IMR-90 (cell line): ENCODE measurements at regions not wholly inside any gene's neighbourhood (a gene's known extent, or its start where the extent isn't known, plus 50 kb on each side); places are given as distances from the start of the nearest gene placed in this dataset.
A peak's percentile ranks its signal among the peaks of the same experiment; 100 is the strongest.

Experiments
- ATAC-seq: fragments of 200-7000 bp; cut with Tn5 transposase; 2 replicates; pipeline ENCODE4 v1.9.1; 2020; ENCODE audit warnings: low read depth, mild to moderate bottlenecking, moderate library complexity
- BruUV-seq: library from RNA; stranded (reverse); fragments of 400-500 nt; replicated peaks from 2 replicates; lab custom pipeline; 2021; lab: Mats Ljungman, UMichigan
- CTCF ChIA-PET: fragments of 300-600 bp; formaldehyde crosslinking; extraction: SDS; loops from one replicate; lab custom pipeline; 2021; ENCODE audit warnings: antibody characterized with exemption; lab: Yijun Ruan, JAX
- POLR2A ChIA-PET: fragments of 300-600 bp; sonication (Branson Sonifier 250); formaldehyde crosslinking; loops from one replicate; lab custom pipeline; 2022; ENCODE audit warnings: antibody characterized with exemption; ENCODE audit not compliant: unreplicated experiment; lab: Charles Lee
- DNase-seq: peaks from one replicate; pipeline ENCODE4 v3.0.0; 2013
- H2AFZ ChIP-seq: replicated peaks from 2 replicates; pipeline ENCODE3; 2013; ENCODE audit warnings: low read length, mild to moderate bottlenecking; ENCODE audit not compliant: poor library complexity
- H2AK5ac ChIP-seq: 2 replicates; pipeline ENCODE4 v1.6.1; 2013; ENCODE audit warnings: low read depth, low read length, inconsistent platforms
- H2AK9ac ChIP-seq: replicated peaks from 2 replicates; pipeline ENCODE3; 2013; ENCODE audit warnings: mild to moderate bottlenecking, low read depth, low read length, moderate library complexity; ENCODE audit not compliant: poor library complexity
- H2BK120ac ChIP-seq: 2 replicates; pipeline ENCODE4 v1.6.1; 2013; ENCODE audit warnings: low read depth, low read length, inconsistent platforms
- H2BK15ac ChIP-seq: 3 replicates; pipeline ENCODE4 v1.6.1; 2013; ENCODE audit warnings: low read depth, low read length, inconsistent platforms
- H2BK20ac ChIP-seq: 2 replicates; pipeline ENCODE4 v1.6.1; 2013; ENCODE audit warnings: low read depth, mild to moderate bottlenecking, inconsistent platforms, low read length, moderate library complexity
- H2BK5ac ChIP-seq: 2 replicates; pipeline ENCODE4 v1.6.1; 2013; ENCODE audit warnings: mild to moderate bottlenecking, low read depth, low read length, inconsistent platforms; ENCODE audit not compliant: poor library complexity, severe bottlenecking
- H3K14ac ChIP-seq: replicated peaks from 2 replicates; pipeline ENCODE4 v1.6.1; 2013; ENCODE audit warnings: low read depth, low read length, inconsistent platforms
- H3K18ac ChIP-seq: 2 replicates; pipeline ENCODE4 v1.6.1; 2013; ENCODE audit warnings: low read depth, low read length, control low read depth
- H3K23ac ChIP-seq: 2 replicates; pipeline ENCODE4 v1.6.1; 2013; ENCODE audit warnings: low read depth, low read length, inconsistent platforms
- H3K27ac ChIP-seq: 2 replicates; pipeline ENCODE4 v1.5.1; 2013; ENCODE audit warnings: mild to moderate bottlenecking, control low read depth, low read length; ENCODE audit not compliant: insufficient read depth
- H3K27me3 ChIP-seq: 2 replicates; pipeline ENCODE4 v1.6.1; 2013; ENCODE audit warnings: low read length; ENCODE audit not compliant: control insufficient read depth, insufficient read depth
- H3K36me3 ChIP-seq: 2 replicates; pipeline ENCODE4 v1.6.1; 2013; ENCODE audit warnings: low read length, mixed read lengths; ENCODE audit not compliant: control insufficient read depth, insufficient read depth
- H3K4ac ChIP-seq: 2 replicates; pipeline ENCODE4 v1.6.1; 2013; ENCODE audit warnings: low read depth, low read length, inconsistent platforms
- H3K4me1 ChIP-seq: 2 replicates; pipeline ENCODE4 v1.6.1; 2013; ENCODE audit warnings: low read length, mixed read lengths; ENCODE audit not compliant: control insufficient read depth, insufficient read depth
- H3K4me2 ChIP-seq: 2 replicates; pipeline ENCODE4 v1.6.1; 2013; ENCODE audit warnings: low read depth, mild to moderate bottlenecking, control low read depth, low read length, moderate library complexity
- H3K4me3 ChIP-seq: 2 replicates; pipeline ENCODE4 v1.5.1; 2013; ENCODE audit warnings: low read depth, mild to moderate bottlenecking, control low read depth, low read length, moderate library complexity; ENCODE audit not compliant: insufficient read depth
- H3K56ac ChIP-seq: 2 replicates; pipeline ENCODE4 v1.6.1; 2013; ENCODE audit warnings: low read length, inconsistent platforms; ENCODE audit not compliant: insufficient read depth; ENCODE audit errors: extremely low read depth
- H3K79me1 ChIP-seq, 2 experiments: 2 replicates each; pipeline ENCODE4 v1.6.1; 2013; ENCODE audit warnings: low read length in 2 of 2, inconsistent platforms in 1 of 2, low read depth in 1 of 2
- H3K9ac ChIP-seq: 2 replicates; pipeline ENCODE4 v1.6.1; 2013; ENCODE audit warnings: low read depth, low read length, control low read depth
- H3K9me1 ChIP-seq: 2 replicates; pipeline ENCODE4 v1.6.1; 2013; ENCODE audit warnings: low read length, inconsistent platforms; ENCODE audit not compliant: insufficient read depth
- H3K9me3 ChIP-seq: 2 replicates; pipeline ENCODE4 v1.6.1; 2013; ENCODE audit warnings: low read length; ENCODE audit not compliant: control insufficient read depth, insufficient read depth
- H4K20me1 ChIP-seq: 2 replicates; pipeline ENCODE4 v1.6.1; 2013; ENCODE audit warnings: low read length, inconsistent platforms; ENCODE audit not compliant: insufficient read depth
- H4K5ac ChIP-seq: 2 replicates; pipeline ENCODE4 v1.6.1; 2013; ENCODE audit warnings: mild to moderate bottlenecking, low read depth, low read length, control low read depth
- H4K8ac ChIP-seq, 2 experiments: 2 replicates each; pipeline ENCODE4 v1.6.1; 2013; ENCODE audit warnings: low read depth in 2 of 2, low read length in 2 of 2, control low read depth in 1 of 2, inconsistent platforms in 1 of 2
- H4K91ac ChIP-seq: 2 replicates; pipeline ENCODE4 v1.6.1; 2013; ENCODE audit warnings: low read depth, low read length, inconsistent platforms; ENCODE audit not compliant: insufficient read depth
- BHLHE40 ChIP-seq: fragments of 150-350 bp; IDR thresholded peaks from 2 replicates; pipeline ENCODE4 v1.6.1; 2016; ENCODE audit warnings: mild to moderate bottlenecking, low read depth, low read length
- CEBPB ChIP-seq: IDR thresholded peaks from 2 replicates; pipeline ENCODE4 v1.6.1; 2012; ENCODE audit warnings: low read depth, low read length, improper control_type of control experiment
- CHD1 ChIP-seq: IDR thresholded peaks from 2 replicates; pipeline ENCODE4 v1.6.1; 2012; ENCODE audit warnings: low read depth, low read length, improper control_type of control experiment
- CTCF ChIP-seq: conservative IDR thresholded peaks from 2 replicates; pipeline ENCODE4 v1.5.1; 2012; ENCODE audit warnings: mild to moderate bottlenecking, low read depth, low read length, improper control_type of control experiment
- ELK1 ChIP-seq: fragments of 150-350 bp; IDR thresholded peaks from 2 replicates; pipeline ENCODE4 v1.6.1; 2016; ENCODE audit warnings: low read depth, mild to moderate bottlenecking, low read length, moderate library complexity, borderline replicate concordance
- FOS ChIP-seq: fragments of 150-350 bp; IDR thresholded peaks from 2 replicates; pipeline ENCODE4 v1.6.1; 2016; ENCODE audit warnings: low read depth, low read length
- MAFK ChIP-seq: IDR thresholded peaks from 2 replicates; pipeline ENCODE4 v1.6.1; 2012; ENCODE audit warnings: low read depth, low read length, improper control_type of control experiment
- MAZ ChIP-seq: IDR thresholded peaks from 2 replicates; pipeline ENCODE4 v1.6.1; 2012; ENCODE audit warnings: low read depth, mild to moderate bottlenecking, low read length, improper control_type of control experiment, moderate library complexity, borderline replicate concordance
- MXI1 ChIP-seq: IDR thresholded peaks from 2 replicates; pipeline ENCODE4 v1.6.1; 2012; ENCODE audit warnings: low read depth, mild to moderate bottlenecking, low read length, moderate library complexity, borderline replicate concordance
- NFE2L2 ChIP-seq: fragments of 150-350 bp; IDR thresholded peaks from 2 replicates; pipeline ENCODE4 v1.6.1; 2016; ENCODE audit warnings: low read depth, mild to moderate bottlenecking, low read length
- POLR2A ChIP-seq: IDR thresholded peaks from 2 replicates; pipeline ENCODE4 v1.6.1; 2012; ENCODE audit warnings: mild to moderate bottlenecking, low read depth, low read length
- RAD21 ChIP-seq: IDR thresholded peaks from 2 replicates; pipeline ENCODE4 v1.6.1; 2012; ENCODE audit warnings: low read length, improper control_type of control experiment
- RCOR1 ChIP-seq: IDR thresholded peaks from 2 replicates; pipeline ENCODE4 v1.6.1; 2012; ENCODE audit warnings: mild to moderate bottlenecking, low read length, improper control_type of control experiment; ENCODE audit not compliant: insufficient replicate concordance
- RFX5 ChIP-seq: IDR thresholded peaks from 2 replicates; pipeline ENCODE4 v1.8.0; 2012; ENCODE audit warnings: low read depth, mild to moderate bottlenecking, low read length, moderate library complexity
- SMC3 ChIP-seq: fragments of 150-350 bp; IDR thresholded peaks from 2 replicates; pipeline ENCODE4 v1.6.1; 2016; ENCODE audit warnings: low read depth, mild to moderate bottlenecking, antibody characterized with exemption, low read length, moderate library complexity
- USF2 ChIP-seq: fragments of 150-350 bp; IDR thresholded peaks from 2 replicates; pipeline ENCODE4 v1.6.1; 2017; ENCODE audit warnings: mild to moderate bottlenecking, antibody characterized with exemption, low read length, low read depth
- WGBS, 2 experiments: methylation state at CpG; one replicate each; pipeline versions ENCODE4 v1.1.5 to v1.1.7; 2013; ENCODE audit warnings: missing lambda C conversion rate in 2 of 2; ENCODE audit not compliant: insufficient read length in 1 of 2; ENCODE audit errors: extremely low coverage in 2 of 2; 5-methylcytosine and 5-hydroxymethylcytosine counted together
- dilution Hi-C: fragments of 300-500 bp; cut with HindIII; formaldehyde crosslinking; loops from one replicate; pipeline ENCODE4 v1.14.3; 2018; ENCODE audit warnings: low sequenced_read_pairs; ENCODE audit not compliant: unreplicated experiment
- in situ Hi-C: fragments of 300-500 bp; cut with MboI; formaldehyde crosslinking; loops from 3 replicates; pipeline ENCODE4 v1.14.3; 2019; ENCODE audit warnings: low sequenced_read_pairs, inconsistent platforms, mixed read lengths
- intact Hi-C: fragments of 100-400 bp; cut with micrococcal nuclease; formaldehyde crosslinking; loops from 2 replicates; pipeline ENCODE4 v1.10.0; 2022

GRCh38 chr1:71231751-71232150 lies 150.9 kb upstream of the ZRANB2 start:
- Histone ChIP-seq H3K27me3 (no peaks in the 10 kb centered on the region), H4K91ac (no peak overlapping the region), H3K4me1 (no peaks in the 10 kb centered on the region), H3K27ac (no peak overlapping the region), H2AK9ac (no peak overlapping the region), H4K20me1 (no peaks in the 10 kb centered on the region), H2BK5ac (no peak overlapping the region), H3K18ac (no peak overlapping the region), H2BK120ac (no peak overlapping the region), H3K9me3 (no peaks in the 10 kb centered on the region), H2BK15ac (no peak overlapping the region), H3K36me3 (no peaks in the 10 kb centered on the region), H4K5ac (no peak overlapping the region), H3K23ac (no peak overlapping the region), H3K4me3 (no peak overlapping the region), H2AK5ac (no peak overlapping the region), H3K79me1 (no peaks in the 10 kb centered on the region), H2BK20ac (no peak overlapping the region), H4K8ac (no peak overlapping the region), H3K4me2 (no peak overlapping the region; the same call in 1 of the 2 replicates), H3K9ac (no peak overlapping the region), H3K14ac (no peak overlapping the region), H3K9me1 (no peaks in the 10 kb centered on the region), H3K56ac (no peak overlapping the region), H2AFZ (no peak overlapping the region), H3K4ac (no peak overlapping the region)
- intact Hi-C loops (no loop called here), in situ Hi-C loops (no loop called here), dilution Hi-C loops (no loop called here)
- POLR2A ChIA-PET = no interaction called here
- ATAC-seq (peak; percentile 48; the same call in 1 of the 2 replicates), DNase-seq (no peak)
- TF ChIP-seq CHD1 = no peak
- TF ChIP-seq FOS = no peak
- TF ChIP-seq USF2 = no peak
- TF ChIP-seq RAD21 = no peak
- TF ChIP-seq MAZ = no peak
- TF ChIP-seq CEBPB = no peak
- TF ChIP-seq RFX5 = no peak
- no peak for TF ChIP-seq NFE2L2
- TF ChIP-seq MXI1 = no peak
- TF ChIP-seq ELK1 = no peak
- TF ChIP-seq BHLHE40 = no peak
- TF ChIP-seq MAFK = no peak
- no peak for TF ChIP-seq CTCF
- no peak for TF ChIP-seq POLR2A
- no peak for TF ChIP-seq RCOR1
- TF ChIP-seq SMC3 = no peak
- no CpG with 5 or more reads among the region's 1 CpG for WGBS, 2 experiments
- CTCF ChIA-PET = no interaction called here
- no TSS peak for BruUV-seq
